Lower leg skin (tissue), 3 donors: ENCODE measurements at regions not wholly inside any gene's neighbourhood (a gene's known extent, or its start where the extent isn't known, plus 50 kb on each side); places are given as distances from the start of the nearest gene placed in this dataset.

Source experiments
- CTCF ChIP-seq, 3 donors: fragments of 450-650 bp; IDR thresholded peaks; one replicate each; pipeline ENCODE4 v1.5.1; 2016; ENCODE audit warnings: antibody characterized with exemption in 3 of 3, mild to moderate bottlenecking in 3 of 3, moderate library complexity in 2 of 3
- POLR2A ChIP-seq, 2 donors: fragments of 450-650 bp; IDR thresholded peaks; one replicate each; pipeline ENCODE4 v1.6.1; 2016 to 2017; ENCODE audit warnings: antibody characterized with exemption in 2 of 2, mild to moderate bottlenecking in 1 of 2, moderate library complexity in 1 of 2

DNA sequence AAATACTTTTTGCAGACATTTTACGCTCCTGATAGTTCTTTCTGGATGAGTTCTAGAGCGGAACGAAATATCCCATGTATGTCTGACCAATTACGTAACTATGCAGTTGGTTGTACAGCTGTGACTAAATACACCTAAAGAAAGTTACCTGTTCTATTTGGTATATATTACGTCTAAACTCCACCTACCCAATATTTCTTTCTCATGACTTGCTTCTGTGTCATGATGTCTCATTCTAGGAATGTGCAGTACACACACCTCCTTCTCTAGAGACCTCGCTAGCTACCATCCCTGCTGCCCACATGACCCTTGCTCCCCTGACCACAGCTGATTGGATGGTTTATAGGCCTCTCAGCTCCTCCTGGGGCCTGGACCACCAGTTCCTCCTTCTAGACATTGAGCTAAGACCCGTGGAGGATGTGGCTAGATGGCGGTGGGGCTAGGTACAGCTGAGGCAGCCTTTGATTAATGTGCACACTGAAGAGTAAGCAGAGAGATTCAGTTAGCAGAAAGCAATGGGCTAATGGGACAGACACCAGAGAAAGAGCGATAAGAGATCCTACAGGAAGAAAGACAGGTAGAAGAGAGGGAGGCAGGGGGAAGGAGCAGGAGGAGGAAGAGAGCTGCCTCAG is 422.1 kb downstream of the COG6 start:
- TF ChIP-seq POLR2A (IDR thresholded peaks at IDR 0.05) = no peak
- TF ChIP-seq CTCF (IDR thresholded peaks at IDR 0.05) = no peak
